HG03457 (cell line): ENCODE measurements at regions not wholly inside any gene's neighbourhood (a gene's known extent, or its start where the extent isn't known, plus 50 kb on each side); places are given as distances from the start of the nearest gene placed in this dataset.
"Not testable (repeated sequence)": the region's sequence is repeated elsewhere in the genome, so short reads cannot be mapped to it uniquely, and the experiment has no call there.

Source experiments
- ATAC-seq: cut with Tn5 transposase; IDR thresholded peaks from one replicate; pipeline ENCODE4 v1.9.1; 2021; ENCODE audit warnings: moderate number of reproducible peaks; ENCODE audit not compliant: unreplicated experiment

DNA sequence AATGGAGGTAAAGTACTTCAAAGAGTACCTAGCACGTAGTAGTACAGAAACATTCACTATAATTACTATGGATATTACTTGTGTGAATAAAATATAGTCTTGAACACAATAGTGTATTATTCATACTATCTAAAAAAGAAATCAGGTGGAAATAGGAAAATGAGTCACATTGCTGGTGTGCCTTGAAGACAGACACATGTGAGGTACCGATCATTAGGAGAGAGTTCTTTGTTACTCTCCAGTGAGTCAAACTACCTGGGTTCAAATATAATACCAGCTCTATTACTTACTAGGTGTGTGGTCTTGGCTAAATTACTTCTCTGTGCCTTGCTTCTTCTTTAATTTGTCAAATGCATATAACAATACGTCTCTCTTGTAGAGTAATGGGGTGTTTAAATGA lies 50.8 kb upstream of the BEND6 start:
- no peak for ATAC-seq

DNA sequence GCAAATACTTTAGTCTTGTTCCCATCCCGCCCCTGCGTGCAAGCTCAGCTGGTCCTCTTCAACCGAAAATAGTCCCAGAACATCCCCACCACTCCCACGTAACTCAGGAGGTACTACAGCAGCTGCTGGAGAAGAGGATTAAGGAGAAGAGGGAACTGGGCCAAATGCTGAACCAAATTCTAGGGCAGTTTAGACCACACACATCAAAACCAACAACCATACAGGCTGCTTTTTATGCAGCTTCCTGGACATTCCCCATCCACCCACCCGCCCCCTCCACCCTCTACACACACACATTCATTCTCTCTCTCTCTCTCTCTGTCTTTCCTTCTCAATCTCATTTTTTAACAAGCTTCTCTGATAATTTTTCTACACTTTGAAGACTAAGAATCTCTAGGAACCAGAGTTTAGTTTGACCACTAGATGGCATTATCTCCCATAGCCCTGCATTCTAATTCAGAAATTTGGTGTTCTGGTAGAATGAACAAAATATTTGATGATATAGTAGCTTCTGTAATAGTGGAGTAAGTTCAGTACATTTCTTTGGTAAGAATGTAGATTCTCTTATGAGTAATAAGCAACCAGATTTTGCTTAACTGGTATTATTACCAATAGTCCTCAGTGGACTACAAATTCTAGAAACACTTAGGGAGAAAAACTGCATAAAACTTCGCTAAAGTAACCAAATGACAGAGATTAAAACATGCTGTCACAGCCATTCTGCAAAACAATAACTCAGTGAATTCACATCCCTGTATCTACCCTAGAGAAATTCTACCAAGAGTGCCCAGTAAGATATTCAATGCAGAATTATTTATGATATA lies 52.1 kb upstream of the BEND6 start:
- no peak for ATAC-seq

DNA sequence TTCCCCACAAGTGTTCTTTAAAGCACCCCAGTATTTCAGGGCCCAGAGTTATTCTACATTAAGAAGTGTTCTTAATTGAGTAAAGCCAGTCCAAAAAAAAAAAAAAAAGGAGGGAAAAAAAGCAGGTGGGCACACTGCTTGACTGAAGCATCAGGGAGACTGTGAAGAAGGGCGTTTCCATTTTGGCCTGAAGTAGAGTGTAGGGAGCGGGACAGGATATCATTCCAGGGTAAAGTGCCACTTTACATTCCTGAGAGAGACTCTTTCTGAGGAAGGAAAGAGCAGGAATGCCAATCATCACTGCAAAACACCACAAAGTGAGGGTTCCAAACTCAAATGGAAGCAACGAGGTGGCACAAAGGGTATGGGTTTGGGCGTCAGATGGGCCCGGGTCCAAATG lies 54.1 kb upstream of the BEND6 start:
- ATAC-seq = no peak

DNA sequence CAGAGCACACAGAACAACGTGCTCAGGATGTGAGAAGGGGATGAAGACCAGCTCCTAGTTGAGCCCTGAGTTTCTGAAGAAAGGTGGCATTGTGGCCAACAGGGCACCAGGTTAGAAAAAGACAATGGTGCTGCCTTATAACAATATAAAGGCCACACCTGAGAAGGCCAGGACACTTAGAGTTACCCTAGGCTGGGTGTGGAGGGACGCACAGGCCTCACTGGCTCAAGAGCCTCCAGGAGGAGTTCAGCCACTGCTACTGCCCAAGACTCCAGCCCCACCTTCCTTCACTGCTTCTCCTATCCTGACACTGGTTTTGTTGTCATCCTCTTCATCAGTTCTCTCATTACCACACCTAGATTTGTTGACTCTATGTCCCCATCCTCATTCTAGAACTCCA lies 55.2 kb upstream of the BEND6 start:
- no peak for ATAC-seq

DNA sequence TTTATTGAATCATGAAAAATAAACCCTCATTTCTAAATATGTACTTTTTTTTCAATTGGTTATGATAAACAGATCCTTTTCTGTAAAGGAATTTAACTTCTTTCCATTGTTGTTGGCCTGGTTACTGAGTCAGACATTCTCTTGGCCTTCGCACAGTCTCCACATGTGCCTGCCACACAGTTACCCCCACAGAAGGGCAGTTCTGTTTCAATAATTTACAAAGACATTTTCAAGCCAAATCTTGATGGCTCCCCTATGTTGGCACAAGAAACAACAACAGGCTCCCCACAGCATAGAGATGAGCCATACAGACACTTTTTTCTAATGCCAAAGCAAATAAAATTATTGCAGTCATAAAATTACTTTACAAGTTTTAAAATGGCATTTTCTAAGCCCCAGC lies 55.6 kb upstream of the BEND6 start:
- ATAC-seq = no peak

DNA sequence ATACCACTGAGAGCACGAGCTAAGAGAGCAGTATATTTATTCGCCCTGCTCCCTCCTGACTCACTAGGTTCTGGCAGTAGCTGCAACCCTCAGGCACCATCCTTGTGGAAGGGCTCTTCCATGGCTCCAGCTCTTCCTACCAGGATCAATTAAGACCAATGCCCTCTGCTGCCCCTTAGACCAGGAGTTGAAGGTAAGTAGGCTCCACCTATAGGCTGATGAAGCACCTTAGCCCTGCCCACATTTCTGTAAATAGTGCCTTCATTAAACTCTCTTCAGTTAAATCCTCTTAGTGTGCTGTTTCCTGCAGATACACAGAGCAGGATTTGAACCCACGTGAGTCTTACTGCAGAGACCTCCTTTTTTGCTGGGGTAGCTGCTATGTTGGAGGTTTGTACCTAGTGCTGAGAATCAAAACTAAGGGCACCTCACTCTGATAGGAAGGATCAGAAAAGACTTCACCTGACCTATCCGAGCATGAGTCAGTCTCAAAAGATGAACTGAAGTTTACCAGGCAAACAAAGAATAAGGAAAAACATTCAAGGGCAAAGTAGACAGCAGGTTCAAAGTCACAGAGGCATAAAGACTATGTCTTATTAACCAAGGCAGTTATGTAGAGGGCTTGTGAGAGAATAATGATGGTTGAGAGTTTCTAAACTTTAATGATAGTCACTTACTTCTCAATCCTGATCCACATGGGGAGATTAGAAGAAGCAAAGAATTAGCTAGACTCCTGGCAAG lies 56.9 kb upstream of the BEND6 start:
- no peak for ATAC-seq

DNA sequence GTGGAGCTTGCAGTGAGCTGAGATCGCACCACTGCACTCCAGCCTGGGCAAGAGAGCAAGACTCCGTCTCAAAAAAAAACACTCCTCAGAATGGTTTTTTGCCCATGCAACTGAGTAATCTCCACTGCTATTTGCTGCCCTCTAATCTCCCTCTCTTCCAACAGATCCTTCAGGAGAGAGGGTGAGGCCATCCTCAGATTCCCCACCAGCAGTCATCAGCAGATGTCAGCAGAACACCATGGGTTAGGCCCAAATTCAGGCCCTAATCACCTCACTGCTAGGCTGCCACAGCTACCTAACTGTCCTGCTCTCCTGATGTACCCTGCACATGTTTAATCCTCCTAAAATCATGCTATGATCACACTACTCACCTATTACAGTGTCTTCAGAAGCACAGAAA lies 63.2 kb upstream of the BEND6 start:
- no peak for ATAC-seq

DNA sequence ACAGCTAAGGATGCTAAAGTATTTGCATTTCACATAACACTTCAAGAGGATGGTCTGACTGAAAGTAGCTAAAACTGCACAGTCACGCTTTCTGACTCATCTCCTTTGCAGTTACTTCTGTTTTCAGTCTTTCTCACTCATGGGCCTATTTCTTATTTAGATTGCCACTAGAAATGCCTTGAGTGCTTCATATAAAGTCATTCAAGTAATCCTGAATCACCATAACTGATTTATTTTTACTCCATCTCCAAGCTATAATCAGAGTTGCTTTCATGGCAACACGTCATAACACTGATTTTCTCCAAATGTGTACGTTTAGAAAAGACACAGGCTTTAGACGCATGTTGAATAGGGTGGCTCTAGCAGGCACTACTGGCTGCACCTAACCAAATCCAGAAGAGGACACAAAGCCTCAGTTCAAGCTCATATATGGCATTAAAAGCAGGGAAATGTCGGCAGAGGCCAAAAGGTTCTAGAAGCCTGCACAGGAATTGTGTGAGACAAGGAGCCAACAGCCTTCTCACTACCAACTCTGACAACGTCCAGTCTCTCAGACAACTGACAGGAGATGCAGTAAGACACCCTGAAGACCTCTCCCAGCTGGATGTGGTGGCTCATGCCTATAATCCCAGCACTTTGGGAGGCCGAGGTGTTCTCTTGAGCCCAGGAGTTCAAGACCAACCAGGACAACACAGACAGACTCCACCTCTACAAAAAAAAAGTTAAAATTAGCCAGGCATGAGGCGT lies 64.1 kb upstream of the BEND6 start:
- ATAC-seq = peak; percentile 96

DNA sequence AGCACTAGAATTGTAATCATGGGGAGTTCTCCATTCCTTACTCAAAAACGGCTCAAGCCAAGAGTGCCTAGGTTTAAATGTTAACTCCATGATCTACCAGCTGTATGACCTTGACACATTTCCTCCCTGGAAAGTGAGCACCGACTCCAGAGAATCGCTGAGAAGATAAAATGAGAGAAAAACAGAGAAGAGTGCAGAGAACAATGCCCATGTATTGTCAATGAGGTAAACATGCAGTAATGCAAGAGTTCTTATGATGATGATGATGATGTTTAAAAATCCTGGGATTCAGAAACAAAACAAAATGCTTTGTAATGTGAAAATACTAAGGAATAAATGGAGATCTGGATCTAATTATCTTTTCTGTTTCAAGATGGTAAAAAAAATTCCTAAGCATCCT lies 64.8 kb upstream of the BEND6 start:
- ATAC-seq = no peak

DNA sequence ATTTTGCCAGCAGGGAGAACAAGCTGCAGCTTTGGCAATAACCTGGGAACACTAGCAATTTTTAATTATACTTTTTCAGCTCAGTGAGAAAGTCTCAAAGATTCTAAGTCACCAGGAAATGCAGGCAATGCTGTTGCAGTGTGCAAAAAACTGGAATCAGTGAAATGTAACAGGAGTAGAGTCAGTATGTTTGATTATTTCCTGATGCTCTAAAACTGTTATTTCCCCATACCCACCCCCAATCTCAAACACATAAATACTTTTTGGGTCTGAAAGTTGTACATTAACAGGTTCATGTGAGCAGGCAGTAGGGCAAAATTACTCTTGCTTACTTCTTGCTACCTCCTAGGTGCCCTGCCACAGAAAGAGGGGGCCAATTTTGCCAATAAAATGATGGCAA lies 65.4 kb upstream of the BEND6 start:
- ATAC-seq = no peak

DNA sequence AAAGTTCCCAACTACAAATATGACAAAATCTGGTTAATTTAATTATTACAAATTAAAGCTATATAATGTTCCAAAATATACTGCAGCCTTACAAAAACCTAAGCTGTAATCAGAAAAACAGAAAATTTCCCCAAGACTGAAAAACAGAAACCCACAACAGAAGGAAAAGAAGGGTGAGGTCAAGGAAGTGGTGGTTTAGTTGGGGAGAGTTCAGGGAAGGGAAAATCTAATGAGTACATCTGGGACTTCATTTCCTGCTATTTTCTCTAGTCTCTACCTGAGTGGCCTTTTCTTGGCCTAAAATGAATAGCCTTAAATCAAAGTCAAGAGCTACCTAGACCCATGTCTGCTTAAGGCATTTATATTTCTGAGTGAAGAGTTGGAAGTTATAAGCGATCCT lies 66.2 kb upstream of the BEND6 start:
- ATAC-seq = no peak

DNA sequence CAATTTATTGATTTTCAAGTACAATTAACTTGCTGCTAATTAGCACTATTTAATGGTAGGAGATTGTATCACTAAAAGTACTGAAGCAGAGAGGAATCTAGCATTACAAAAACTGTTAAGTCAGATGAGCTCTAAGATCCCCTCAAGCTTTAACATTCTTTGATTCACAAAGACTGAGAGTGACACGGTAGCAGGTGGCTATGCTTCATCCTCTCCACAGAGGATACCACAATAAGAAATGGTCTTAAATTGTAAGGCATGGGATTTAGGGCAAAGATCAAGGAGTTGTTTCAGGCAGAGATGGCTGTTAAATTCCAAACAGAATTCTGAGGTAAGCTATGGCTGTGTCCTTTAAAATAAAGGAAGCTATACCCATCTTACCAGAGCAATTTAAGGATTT lies 67.8 kb upstream of the BEND6 start:
- ATAC-seq = no peak

DNA sequence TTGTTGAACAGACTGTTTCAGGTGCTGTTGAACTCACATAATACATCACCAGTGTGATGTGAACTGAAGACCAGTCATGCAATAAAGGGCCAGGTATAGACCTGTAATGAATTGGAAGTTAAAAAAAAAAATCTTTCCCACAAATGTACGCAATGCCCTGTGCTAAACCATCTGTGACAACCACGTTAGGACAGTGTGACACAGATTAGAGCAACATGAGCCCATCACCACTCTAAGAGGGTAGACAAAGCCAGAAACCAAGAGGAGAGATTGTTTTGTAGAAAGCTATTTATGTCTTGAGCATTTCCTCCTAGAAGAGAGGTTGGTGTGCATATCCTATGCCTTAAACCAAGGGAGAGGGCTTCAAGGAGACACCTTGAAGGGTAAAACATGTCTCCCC lies 77.0 kb upstream of the BEND6 start:
- no peak for ATAC-seq

DNA sequence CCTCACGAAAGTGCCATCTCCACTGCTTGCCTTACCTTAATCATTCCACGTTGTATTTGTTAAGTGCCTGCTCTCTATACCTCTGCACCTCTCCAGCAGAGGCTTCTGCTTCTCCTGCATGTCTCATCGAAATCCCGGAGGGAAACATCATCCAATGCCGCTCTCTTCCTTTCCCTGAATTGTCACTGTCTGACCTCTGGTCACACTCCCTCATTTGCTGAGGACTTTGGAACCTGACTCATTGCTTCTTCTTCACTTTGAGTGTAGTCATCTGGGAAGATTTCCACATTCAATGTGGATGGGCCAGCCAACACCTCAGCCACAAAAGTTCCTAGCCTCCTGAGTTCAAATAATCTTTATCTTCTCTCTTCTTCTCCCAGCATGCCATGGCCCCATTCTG lies 78.9 kb upstream of the BEND6 start:
- no peak for ATAC-seq

DNA sequence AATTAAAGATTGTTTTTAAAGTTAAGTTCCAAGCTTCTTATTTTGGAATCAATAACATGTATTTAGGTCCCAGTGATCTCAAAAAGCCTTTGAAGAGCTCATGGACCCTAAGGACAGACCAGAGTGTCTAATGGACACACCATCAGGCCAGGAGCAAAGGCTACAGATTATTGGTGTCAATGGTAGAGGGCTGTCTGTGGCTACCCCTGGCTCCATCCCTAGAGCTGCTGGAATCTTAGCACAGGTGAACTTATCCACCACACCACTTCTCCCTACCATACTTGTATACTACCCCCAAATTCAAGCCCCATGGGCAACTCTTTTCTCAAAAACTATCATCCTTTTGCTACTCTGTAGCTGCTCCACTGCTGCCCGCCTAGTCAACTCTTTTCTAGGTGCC lies 79.4 kb upstream of the BEND6 start:
- ATAC-seq = no peak

DNA sequence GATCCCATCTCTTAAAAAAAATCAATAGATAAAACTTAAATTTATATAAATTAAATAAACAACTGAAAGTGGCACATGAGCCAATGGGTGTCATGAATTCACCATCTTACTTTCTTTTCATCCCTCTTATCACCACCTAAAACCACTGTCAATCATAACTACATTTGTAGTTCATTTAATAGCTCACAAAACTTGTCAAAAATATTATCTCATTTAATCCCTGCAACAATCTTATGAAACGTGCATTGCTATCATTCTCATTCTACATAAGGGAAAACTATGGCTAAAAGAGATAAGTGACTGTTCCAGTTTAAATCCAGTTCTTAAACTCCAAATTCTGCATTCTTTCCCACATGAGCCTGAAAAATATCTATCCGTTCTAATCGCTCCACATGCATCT lies 80.6 kb upstream of the BEND6 start:
- no peak for ATAC-seq

DNA sequence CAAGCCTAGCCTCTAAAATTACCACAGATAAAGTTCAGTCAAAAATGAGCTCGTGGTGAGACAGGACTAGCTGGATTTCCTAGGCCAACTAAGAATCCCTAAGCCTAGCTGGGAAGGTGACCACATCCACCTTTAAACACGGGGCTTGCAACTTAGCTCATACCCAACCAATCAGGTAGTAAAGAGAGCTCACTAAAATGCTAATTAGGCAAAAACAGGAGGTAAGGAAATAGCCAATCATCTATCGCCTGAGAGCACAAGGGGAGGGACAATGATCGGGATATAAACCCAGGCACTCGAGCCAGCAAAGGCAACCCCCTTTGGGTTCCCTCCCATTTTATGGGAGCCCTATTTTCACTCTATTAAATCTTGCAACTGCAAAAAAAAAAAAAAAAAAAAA lies 84.9 kb upstream of the BEND6 start:
- ATAC-seq = not testable (repeated sequence)

DNA sequence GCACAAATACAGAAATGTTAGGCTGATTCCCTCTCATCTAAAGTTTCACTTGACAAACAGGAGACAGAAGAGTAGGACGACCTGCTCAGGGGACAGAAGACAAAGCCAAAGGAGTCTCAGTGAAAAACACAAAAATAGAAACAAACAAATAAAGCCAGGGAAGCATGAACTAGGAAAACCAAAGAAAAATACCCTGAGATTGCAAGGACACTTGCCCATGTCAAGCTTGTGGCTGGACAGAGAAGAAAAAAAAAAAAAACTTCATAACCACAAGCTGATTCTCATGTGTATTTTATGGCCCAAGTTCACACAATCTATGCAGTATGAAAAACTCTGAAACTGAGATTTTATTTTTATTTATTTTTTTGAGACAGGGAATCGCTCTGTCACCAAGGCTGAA lies 85.6 kb upstream of the BEND6 start:
- no peak for ATAC-seq

DNA sequence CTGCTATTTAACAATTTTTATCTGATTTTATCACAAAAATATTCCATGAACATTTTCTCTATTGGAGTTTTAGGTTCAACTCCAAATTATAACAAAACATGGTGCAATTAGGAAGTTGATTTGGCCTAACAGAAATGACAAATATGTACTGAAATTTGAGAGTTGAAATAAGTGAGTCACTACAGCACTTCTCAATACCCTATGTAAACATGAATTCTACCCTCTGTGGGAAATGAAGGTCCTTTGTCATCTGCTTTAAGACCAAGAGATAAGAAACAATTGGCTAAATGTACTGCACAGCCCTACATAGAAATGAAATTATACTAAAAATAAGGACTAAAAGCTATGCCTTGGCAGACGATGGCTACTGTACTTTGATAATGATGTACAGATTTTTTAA lies 86.2 kb upstream of the BEND6 start:
- ATAC-seq = no peak

DNA sequence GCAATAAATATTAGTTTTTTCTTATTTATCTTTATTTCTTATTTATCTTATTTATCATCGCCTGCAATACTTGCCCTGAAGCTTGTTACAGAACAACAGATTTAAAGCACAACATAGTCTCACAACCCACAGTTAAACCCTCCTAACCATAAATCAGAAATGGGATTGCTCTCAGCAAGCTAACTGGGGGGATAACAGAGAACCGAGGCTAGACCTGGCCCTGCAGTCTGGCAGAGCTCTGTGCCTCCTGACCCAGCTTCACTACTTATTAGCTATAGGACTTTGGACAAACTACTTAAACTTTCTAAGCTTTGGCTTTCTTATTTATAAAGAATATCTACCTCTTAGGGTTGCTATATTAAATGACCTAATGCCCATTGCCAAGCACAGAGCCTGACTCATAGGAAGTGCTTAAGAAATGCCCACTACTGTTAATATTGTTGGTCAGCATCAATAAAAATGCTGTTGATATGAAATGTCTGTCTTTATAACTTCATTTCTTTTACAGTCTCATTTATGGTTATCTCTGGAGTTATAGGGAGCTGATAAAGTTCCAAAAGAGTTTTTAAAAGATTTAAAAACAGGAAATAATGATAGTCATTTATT lies 87.9 kb upstream of the BEND6 start:
- ATAC-seq = no peak

DNA sequence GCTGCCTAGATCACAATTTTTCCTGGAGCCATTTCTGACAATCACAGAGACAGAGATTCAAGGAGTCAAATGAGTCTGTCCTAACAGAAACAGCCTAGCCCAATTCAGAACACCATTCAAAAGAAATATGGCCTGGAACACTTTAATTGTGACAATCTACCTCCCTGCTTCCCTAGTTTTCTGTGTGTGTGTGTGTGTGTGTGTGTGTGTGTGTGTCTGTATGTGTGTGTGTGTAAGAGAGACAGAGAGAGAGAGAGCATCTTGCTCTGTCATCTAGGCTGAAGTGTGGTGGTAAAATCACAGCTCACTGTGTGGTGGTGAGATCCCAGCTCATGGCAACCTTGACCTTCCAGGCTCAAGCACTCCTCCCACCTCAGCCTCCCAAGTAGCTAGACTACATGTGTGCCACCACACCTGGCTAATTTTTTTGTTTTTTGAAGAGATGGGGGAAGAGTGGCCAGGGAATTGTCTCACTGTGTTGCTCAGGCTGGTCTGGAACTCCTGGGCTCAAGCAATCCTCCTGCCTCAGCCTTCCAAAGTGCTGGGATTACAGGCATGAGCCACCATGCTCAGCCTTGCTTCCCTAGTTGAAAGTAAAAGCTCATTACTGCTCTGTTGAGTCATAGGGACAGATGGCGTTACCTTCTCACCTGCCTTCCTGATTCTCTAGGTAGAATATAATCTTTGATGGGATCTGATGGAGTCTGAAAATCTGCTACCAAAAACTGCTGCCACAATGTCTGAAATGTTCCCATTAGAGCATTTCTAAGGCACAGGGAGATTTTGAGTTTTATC lies 89.6 kb upstream of the BEND6 start:
- no peak for ATAC-seq
